Cardiac muscle cell (in vitro differentiated cells and primary cell): ENCODE measurements at regions not wholly inside any gene's neighbourhood (a gene's known extent, or its start where the extent isn't known, plus 50 kb on each side); places are given as distances from the start of the nearest gene placed in this dataset.

Experiments
- DNase-seq, 2 donors: peaks; one replicate each; pipeline versions ENCODE4 v3.0.0 to v3.0.0-alpha.2; 2010 to 2017; ENCODE audit warnings: low read depth in 1 of 2, low spot score in 1 of 2
- H3K27ac ChIP-seq: fragments of 200-600 bp; sonication (generic); 2 replicates; pipeline ENCODE4 v1.5.1; 2016
- H3K27me3 ChIP-seq: fragments of 200-600 bp; sonication (generic); 2 replicates; pipeline ENCODE4 v1.6.0; 2016; ENCODE audit warnings: control low read depth
- H3K36me3 ChIP-seq: fragments of 200-600 bp; sonication (generic); 2 replicates; pipeline ENCODE4 v1.5.1; 2016; ENCODE audit warnings: control low read depth
- H3K4me1 ChIP-seq: fragments of 200-600 bp; sonication (generic); 2 replicates; pipeline ENCODE4 v1.8.1; 2017; ENCODE audit warnings: low read depth, mild to moderate bottlenecking, mixed run types
- H3K4me3 ChIP-seq: fragments of 200-600 bp; sonication (generic); 2 replicates; pipeline ENCODE4 v1.5.1; 2016; ENCODE audit warnings: mild to moderate bottlenecking
- H3K9me3 ChIP-seq: fragments of 200-600 bp; sonication (generic); 2 replicates; pipeline ENCODE4 v1.5.1; 2017; ENCODE audit warnings: low read depth, mild to moderate bottlenecking, control low read depth
- CTCF ChIP-seq: IDR thresholded peaks from 2 replicates; pipeline ENCODE4 v1.5.1; 2012; ENCODE audit warnings: low read depth, mild to moderate bottlenecking, low read length

- Histone ChIP-seq H3K4me1 (no peaks in the 10 kb centered on the region), H3K4me3 (no peak overlapping the region), H3K27me3 (no peaks in the 10 kb centered on the region), H3K27ac (no peak overlapping the region), H3K36me3 (no peaks in the 10 kb centered on the region), H3K9me3 (no peaks in the 10 kb centered on the region)
- TF ChIP-seq CTCF: no peak
- peak in 1 of 2 donors; percentile 67 for DNase-seq
Measured at GRCh38 chr2:196586511-196586991, 53.0 kb upstream of the CCDC150 start.

GRCh38 chr2:196587056-196587455 is 52.5 kb upstream of the CCDC150 start:
- H3K27ac ChIP-seq: no peak overlapping the region
- no peaks in the 10 kb centered on the region for H3K27me3 ChIP-seq
- no peak for TF ChIP-seq CTCF

GRCh38 chr2:196587739-196588138 is 51.8 kb upstream of the CCDC150 start:
- H3K9me3 ChIP-seq: no peaks in the 10 kb centered on the region
- H3K4me3 ChIP-seq: no peak overlapping the region
- no peak for TF ChIP-seq CTCF
- DNase-seq: no peak
- no peaks in the 10 kb centered on the region for H3K4me1 ChIP-seq
- no peaks in the 10 kb centered on the region for H3K27me3 ChIP-seq
- H3K27ac ChIP-seq: no peak overlapping the region
- H3K36me3 ChIP-seq: no peaks in the 10 kb centered on the region

More at GRCh38 chr2:196587056-196587455, 52.5 kb upstream of the CCDC150 start:
- no peak for DNase-seq
- no peak overlapping the region for H3K4me3 ChIP-seq
- H3K9me3 ChIP-seq: no peaks in the 10 kb centered on the region
- H3K4me1 ChIP-seq: no peaks in the 10 kb centered on the region
- H3K36me3 ChIP-seq: no peaks in the 10 kb centered on the region

- no peak overlapping the region for H3K4me3 ChIP-seq
- H3K4me1 ChIP-seq: no peaks in the 10 kb centered on the region
- no peak overlapping the region for H3K27ac ChIP-seq
- TF ChIP-seq CTCF: no peak
- DNase-seq: no peak
- no peaks in the 10 kb centered on the region for H3K9me3 ChIP-seq
- no peaks in the 10 kb centered on the region for H3K27me3 ChIP-seq
- no peaks in the 10 kb centered on the region for H3K36me3 ChIP-seq
Measured at GRCh38 chr2:196589419-196589818, 50.1 kb upstream of the CCDC150 start.
